K562 (cell line): ENCODE measurements at regions not wholly inside any gene's neighbourhood (a gene's known extent, or its start where the extent isn't known, plus 50 kb on each side); places are given as distances from the start of the nearest gene placed in this dataset.

Source experiments
- ATAC-seq: fragments of 200-7000 bp; cut with Tn5 transposase; 3 replicates; pipeline ENCODE4 v1.9.1; 2020; ENCODE audit warnings: moderate library complexity
- BruUV-seq: library from RNA; stranded (reverse); fragments of 400-500 nt; replicated peaks from 2 replicates; lab custom pipeline; 2021; lab: Mats Ljungman, UMichigan
- CTCF ChIA-PET: fragments of 300-600 bp; formaldehyde crosslinking; extraction: SDS; loops from one replicate; lab custom pipeline; 2021; ENCODE audit warnings: low intra/inter-chr PET ratio; lab: Yijun Ruan, JAX
- POLR2A ChIA-PET: fragments of 300-600, 350-650 bp; sonication (Branson Sonifier 250); formaldehyde crosslinking; extraction: SDS; loops from one replicate; lab custom pipeline; 2021; ENCODE audit warnings: antibody characterized with exemption, inconsistent platforms; lab: Yijun Ruan, JAX
- DNase-seq, 4 experiments: peaks; one replicate each; pipeline versions ENCODE4 v3.0.0 to v3.0.0-alpha.2; 2011 to 2018; ENCODE audit warnings: low spot score in 3 of 4, mixed read lengths in 3 of 4; ENCODE audit errors: extremely low read depth in 1 of 4
- FAIRE-seq: peaks from 2 replicates; lab custom pipeline; 2011; peaks lifted over from hg19 to GRCh38; lab: Jason Lieb, UNC
- H2AFZ ChIP-seq: 2 replicates; pipeline ENCODE4 v1.6.0; 2011; ENCODE audit warnings: low read depth, low read length, control low read depth, inconsistent platforms
- H3K27ac ChIP-seq: fragments of 200-600 bp; 3 replicates; pipeline ENCODE4 v1.8.0; 2011; ENCODE audit warnings: low read depth, mild to moderate bottlenecking, control low read depth, inconsistent platforms, low read length, moderate library complexity, mixed read lengths; ENCODE audit errors: extremely low read depth
- H3K27me3 ChIP-seq, 2 experiments: fragments of 300-600 bp in 1 of 2; 2 replicates in 1 of 2; 3 replicates in 1 of 2; pipeline versions ENCODE4 v1.6.0 to v1.8.0; 2011; ENCODE audit warnings: inconsistent platforms in 2 of 2, low read length in 2 of 2, mild to moderate bottlenecking in 1 of 2, mixed read lengths in 1 of 2, moderate library complexity in 1 of 2; ENCODE audit not compliant: control insufficient read depth in 2 of 2, insufficient read depth in 2 of 2
- H3K36me3 ChIP-seq: fragments of 300-600 bp; 3 replicates; pipeline ENCODE4 v1.8.0; 2011; ENCODE audit warnings: mild to moderate bottlenecking, low read length, inconsistent platforms; ENCODE audit not compliant: control insufficient read depth, insufficient read depth
- H3K4me1 ChIP-seq, 2 experiments: fragments of 200-600 bp in 1 of 2; replicated peaks in 1 of 2; 2 replicates in 1 of 2; 3 replicates in 1 of 2; pipeline versions ENCODE4 v1.5.1 to v1.8.0; 2011; ENCODE audit warnings: inconsistent platforms in 2 of 2, low read length in 2 of 2, mild to moderate bottlenecking in 1 of 2, mixed read lengths in 1 of 2, moderate library complexity in 1 of 2; ENCODE audit not compliant: control insufficient read depth in 2 of 2, insufficient read depth in 2 of 2
- H3K4me2 ChIP-seq: 2 replicates; pipeline ENCODE4 v1.6.1; 2011; ENCODE audit warnings: low read length, control low read depth, inconsistent platforms, mixed read lengths; ENCODE audit not compliant: insufficient read depth
- H3K4me3 ChIP-seq: fragments of 200-600 bp; sonication (generic), shearing (Covaris generic); 2 replicates; pipeline ENCODE4 v1.5.1; 2016; ENCODE audit warnings: control low read depth, inconsistent platforms
- H3K79me2 ChIP-seq: fragments of 200-600 bp; 3 replicates; pipeline ENCODE4 v1.8.0; 2011; ENCODE audit warnings: low read length, inconsistent platforms; ENCODE audit not compliant: control insufficient read depth, insufficient read depth
- H3K9ac ChIP-seq, 2 experiments: 2 replicates each; pipeline versions ENCODE4 v1.6.0 to v1.6.1; 2011; ENCODE audit warnings: low read depth in 2 of 2, low read length in 2 of 2, control low read depth in 1 of 2, inconsistent platforms in 1 of 2, mild to moderate bottlenecking in 1 of 2, mixed read lengths in 1 of 2; ENCODE audit not compliant: insufficient read depth in 1 of 2
- H3K9me1 ChIP-seq: one replicate; pipeline ENCODE4 v1.6.0; 2011; ENCODE audit warnings: inconsistent platforms, mild to moderate bottlenecking, low read length, moderate library complexity; ENCODE audit not compliant: control insufficient read depth, insufficient read depth
- H3K9me3 ChIP-seq: replicated peaks from 2 replicates; pipeline ENCODE4 v1.5.1; 2011; ENCODE audit warnings: low read depth, low read length, inconsistent platforms; ENCODE audit not compliant: control insufficient read depth, insufficient read depth
- H4K20me1 ChIP-seq: replicated peaks from 2 replicates; pipeline ENCODE4 v1.6.1; 2011; ENCODE audit warnings: low read length, inconsistent platforms, mixed read lengths; ENCODE audit not compliant: control insufficient read depth, insufficient read depth
- BRF1 ChIP-seq: IDR thresholded peaks from 3 replicates; pipeline ENCODE4 v1.6.1; 2011; ENCODE audit warnings: borderline replicate concordance, mild to moderate bottlenecking; ENCODE audit not compliant: insufficient read length; ENCODE audit errors: extremely low read depth
- FIP1L1 ChIP-seq: fragments of 200-400 bp; formaldehyde crosslinking; IDR thresholded peaks from 2 replicates; pipeline ENCODE4 v1.6.1; 2018; ENCODE audit warnings: mild to moderate bottlenecking, low read depth, low read length; ENCODE audit not compliant: poor library complexity, severe bottlenecking
- MIER1 ChIP-seq: fragments of 450-650 bp; IDR thresholded peaks from 2 replicates; pipeline ENCODE4 v1.6.1; 2016; ENCODE audit warnings: antibody characterized with exemption, mild to moderate bottlenecking, low read depth
- NR2C2 ChIP-seq, 2 experiments: fragments of 200-800 bp in 1 of 2; sonication (Bioruptor generic) in 1 of 2; sonication (generic) in 1 of 2; formaldehyde crosslinking in 1 of 2; IDR thresholded peaks; 2 replicates each; pipeline versions ENCODE4 v1.6.1 to v1.8.0; 2016 to 2022; ENCODE audit warnings: mild to moderate bottlenecking in 1 of 2, missing compliant biosample characterization in 1 of 2, missing genetic modification characterization in 1 of 2, missing genetic modification reagents in 1 of 2
- RBM25 ChIP-seq: fragments of 200-400 bp; formaldehyde crosslinking; IDR thresholded peaks from 2 replicates; pipeline ENCODE4 v1.6.1; 2018; ENCODE audit warnings: low read length, low read depth, moderate library complexity; ENCODE audit not compliant: severe bottlenecking
- TRIM28 ChIP-seq: fragments of 450-650 bp; IDR thresholded peaks from 2 replicates; pipeline ENCODE4 v1.6.1; 2017
- ZFX ChIP-seq: sonication (generic); formaldehyde crosslinking; IDR thresholded peaks from 2 replicates; pipeline ENCODE4 v1.8.0; 2022; ENCODE audit warnings: mild to moderate bottlenecking, missing genetic modification reagents, moderate library complexity
- WGBS: fragments of 100-300 bp; shearing (Covaris generic); methylation state at CpG from one replicate; pipeline ENCODE4 v1.1.6; 2016; ENCODE audit warnings: low coverage, mixed read lengths; ENCODE audit not compliant: insufficient coverage; ENCODE audit errors: missing lambda C conversion rate; 5-methylcytosine and 5-hydroxymethylcytosine counted together
- in situ Hi-C: fragments of 300-500 bp; cut with MboI; formaldehyde crosslinking; loops from 4 replicates; pipeline ENCODE4 v1.15.0; 2018; ENCODE audit warnings: inconsistent platforms, mixed read lengths
- intact Hi-C: fragments of 100-400 bp; cut with micrococcal nuclease; formaldehyde crosslinking; loops from 2 replicates; pipeline ENCODE4 v1.14.2; 2022
- TF ChIP-seq, protein P1 (sequence below), 2 experiments: fragments of 450-650 bp; IDR thresholded peaks; 2 replicates each; pipeline ENCODE4 v1.6.1; 2018; ENCODE audit warnings: mild to moderate bottlenecking in 2 of 2, low read depth in 1 of 2; ENCODE audit not compliant: partially characterized antibody in 2 of 2
- TF ChIP-seq, protein P2 (sequence below): sonication (generic); formaldehyde crosslinking; IDR thresholded peaks from 2 replicates; pipeline ENCODE4 v1.9.0; 2022; ENCODE audit warnings: mild to moderate bottlenecking, missing genetic modification reagents

DNA sequence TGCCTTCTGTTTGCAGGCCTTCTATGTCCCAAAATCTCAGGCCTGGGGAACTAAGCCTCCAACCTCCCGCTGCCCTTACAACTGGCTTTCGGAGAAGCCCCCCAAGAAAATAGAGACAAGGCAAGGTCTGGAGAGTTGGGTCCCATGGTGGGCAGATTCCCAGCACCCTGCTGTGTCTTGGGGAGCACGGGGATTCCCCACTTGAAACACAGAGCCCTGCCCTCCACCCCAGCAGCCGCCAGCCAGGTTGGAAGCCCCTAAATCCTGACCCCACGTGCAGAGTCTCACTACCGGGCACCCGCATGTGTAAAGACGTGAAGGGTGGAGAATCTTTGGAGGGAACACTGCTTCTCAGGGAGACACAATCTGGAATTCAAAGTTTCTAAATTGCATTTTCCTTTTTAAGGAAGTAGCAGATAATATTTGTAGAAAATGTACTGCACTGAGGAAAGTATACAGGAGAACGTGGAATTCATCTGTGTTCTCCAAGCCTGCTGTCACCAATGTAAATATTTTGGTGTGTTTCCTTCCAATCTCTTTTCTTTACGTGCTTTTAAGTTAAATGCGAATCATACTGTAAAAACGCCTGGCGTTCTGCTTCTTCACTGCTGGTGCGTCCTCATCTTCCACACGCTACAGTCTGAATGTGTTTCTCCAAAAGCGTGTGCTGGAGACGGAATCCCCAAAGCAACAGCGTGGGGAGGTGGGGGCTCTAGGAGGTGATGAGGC lies 220.9 kb downstream of the BRD1 start (continued):
- TF ChIP-seq ZFX (CRISPR knock-in tag) (no peak), RBM25 (no peak), BRF1 (no peak), FIP1L1 (no peak), MIER1 (no peak), NR2C2 (CRISPR knock-in tag; IDR thresholded peaks at IDR 0.05) (no peak), NR2C2 (tag; IDR thresholded peaks at IDR 0.05) (no peak)
- TF ChIP-seq, all 486 proteins: peak for 0

DNA sequence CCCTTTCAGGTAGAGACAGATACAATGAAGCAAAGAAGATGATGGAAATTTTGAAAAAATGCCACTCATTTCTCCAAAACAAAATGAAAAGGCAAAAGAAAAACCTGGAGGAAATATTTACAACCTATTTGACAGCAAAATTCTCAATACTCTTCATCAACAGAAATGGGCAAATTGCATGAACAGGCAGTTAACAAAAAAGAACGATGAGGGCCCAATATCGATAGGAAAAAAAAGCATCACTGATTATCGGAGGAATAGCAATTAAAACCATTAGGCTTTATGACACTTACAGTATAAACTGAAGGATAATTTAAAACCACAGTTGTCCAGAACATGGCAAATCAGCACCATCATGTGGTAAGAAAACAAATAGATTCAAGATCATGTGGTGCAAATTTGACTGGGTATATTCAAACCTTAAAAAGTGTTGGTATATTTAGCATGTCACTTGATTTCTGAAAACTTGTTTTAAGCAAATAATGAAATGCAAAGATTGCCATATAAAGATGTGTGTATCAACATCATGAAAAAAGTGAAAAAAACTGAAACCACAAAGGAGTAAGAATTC lies 222.9 kb downstream of the BRD1 start:
- 95% methylated on average over 3 of the region's 3 CpGs for WGBS
- in situ Hi-C loops, result no loop called here
- BruUV-seq, result no TSS peak
- H2AFZ ChIP-seq, result no peak overlapping the region
- H3K9ac ChIP-seq, result no peak overlapping the region
- CTCF ChIA-PET, result no interaction called here
- no peak overlapping the region for H3K4me2 ChIP-seq
- 0 out of 2 replicates have a peak, but pooled peaks cover under 1% of the 10 kb centered on the region for H4K20me1 ChIP-seq
- TF ChIP-seq TRIM28, result 0 out of 2 replicates have a peak, but pooled peaks have one; percentile 32
- TF ChIP-seq, protein P1, sequence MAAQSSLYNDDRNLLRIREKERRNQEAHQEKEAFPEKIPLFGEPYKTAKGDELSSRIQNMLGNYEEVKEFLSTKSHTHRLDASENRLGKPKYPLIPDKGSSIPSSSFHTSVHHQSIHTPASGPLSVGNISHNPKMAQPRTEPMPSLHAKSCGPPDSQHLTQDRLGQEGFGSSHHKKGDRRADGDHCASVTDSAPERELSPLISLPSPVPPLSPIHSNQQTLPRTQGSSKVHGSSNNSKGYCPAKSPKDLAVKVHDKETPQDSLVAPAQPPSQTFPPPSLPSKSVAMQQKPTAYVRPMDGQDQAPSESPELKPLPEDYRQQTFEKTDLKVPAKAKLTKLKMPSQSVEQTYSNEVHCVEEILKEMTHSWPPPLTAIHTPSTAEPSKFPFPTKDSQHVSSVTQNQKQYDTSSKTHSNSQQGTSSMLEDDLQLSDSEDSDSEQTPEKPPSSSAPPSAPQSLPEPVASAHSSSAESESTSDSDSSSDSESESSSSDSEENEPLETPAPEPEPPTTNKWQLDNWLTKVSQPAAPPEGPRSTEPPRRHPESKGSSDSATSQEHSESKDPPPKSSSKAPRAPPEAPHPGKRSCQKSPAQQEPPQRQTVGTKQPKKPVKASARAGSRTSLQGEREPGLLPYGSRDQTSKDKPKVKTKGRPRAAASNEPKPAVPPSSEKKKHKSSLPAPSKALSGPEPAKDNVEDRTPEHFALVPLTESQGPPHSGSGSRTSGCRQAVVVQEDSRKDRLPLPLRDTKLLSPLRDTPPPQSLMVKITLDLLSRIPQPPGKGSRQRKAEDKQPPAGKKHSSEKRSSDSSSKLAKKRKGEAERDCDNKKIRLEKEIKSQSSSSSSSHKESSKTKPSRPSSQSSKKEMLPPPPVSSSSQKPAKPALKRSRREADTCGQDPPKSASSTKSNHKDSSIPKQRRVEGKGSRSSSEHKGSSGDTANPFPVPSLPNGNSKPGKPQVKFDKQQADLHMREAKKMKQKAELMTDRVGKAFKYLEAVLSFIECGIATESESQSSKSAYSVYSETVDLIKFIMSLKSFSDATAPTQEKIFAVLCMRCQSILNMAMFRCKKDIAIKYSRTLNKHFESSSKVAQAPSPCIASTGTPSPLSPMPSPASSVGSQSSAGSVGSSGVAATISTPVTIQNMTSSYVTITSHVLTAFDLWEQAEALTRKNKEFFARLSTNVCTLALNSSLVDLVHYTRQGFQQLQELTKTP (IDR thresholded peaks at IDR 0.05; ENCODE audit: low read depth in 1 of 2, partially characterized antibody in 2 of 2), result peak in 1 of 2 experiments; percentile 100
- TF ChIP-seq, protein P2, sequence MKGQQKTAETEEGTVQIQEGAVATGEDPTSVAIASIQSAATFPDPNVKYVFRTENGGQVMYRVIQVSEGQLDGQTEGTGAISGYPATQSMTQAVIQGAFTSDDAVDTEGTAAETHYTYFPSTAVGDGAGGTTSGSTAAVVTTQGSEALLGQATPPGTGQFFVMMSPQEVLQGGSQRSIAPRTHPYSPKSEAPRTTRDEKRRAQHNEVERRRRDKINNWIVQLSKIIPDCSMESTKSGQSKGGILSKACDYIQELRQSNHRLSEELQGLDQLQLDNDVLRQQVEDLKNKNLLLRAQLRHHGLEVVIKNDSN (CRISPR knock-in tag), result no peak
- TF ChIP-seq, all 486 proteins: peak for 2
- FAIRE-seq (no peak), ATAC-seq (no peak), DNase-seq (no peak)
- intact Hi-C loops, result no loop called here
- Histone ChIP-seq H3K79me2 (peaks cover 61% of the 10 kb centered on the region), H3K9me3 (no peaks in the 10 kb centered on the region; the same call in 1 of the 2 replicates), H3K4me1 (peaks cover 0 to 4% of the 10 kb centered on the region in 2 experiments; a peak in 1 of 5 replicates), H3K27ac (no peak overlapping the region), H3K9me1 (no peaks in the 10 kb centered on the region), H3K4me3 (no peak overlapping the region), H3K27me3 (no peaks in the 10 kb centered on the region), H3K36me3 (peaks cover 45% of the 10 kb centered on the region; the same call in 2 of the 3 replicates)
- POLR2A ChIA-PET, result no interaction called here
